CD14-positive monocyte (primary cell): ENCODE measurements at regions not wholly inside any gene's neighbourhood (a gene's known extent, or its start where the extent isn't known, plus 50 kb on each side); places are given as distances from the start of the nearest gene placed in this dataset.

Experiments
- DNase-seq, 3 donors: peaks; one replicate each; pipeline ENCODE4 v3.0.0-alpha.2; 2011 to 2022
- H2AFZ ChIP-seq: 2 replicates; pipeline ENCODE4 v1.6.0; 2012; ENCODE audit warnings: mild to moderate bottlenecking, low read depth, low read length, inconsistent platforms; ENCODE audit not compliant: insufficient read depth, poor library complexity, severe bottlenecking
- H3K27ac ChIP-seq, 2 donors: 1 replicate in 1 of 2; 2 replicates in 1 of 2; pipeline ENCODE4 v1.5.1; 2012 to 2013; ENCODE audit warnings: low read length in 2 of 2, control low read depth in 1 of 2, inconsistent platforms in 1 of 2, low read depth in 1 of 2, mild to moderate bottlenecking in 1 of 2
- H3K27me3 ChIP-seq, 2 donors: one replicate each; pipeline versions ENCODE4 v1.6.0 to v1.6.1; 2011 to 2013; ENCODE audit warnings: low read length in 2 of 2; ENCODE audit not compliant: control insufficient read depth in 2 of 2, insufficient read depth in 2 of 2
- H3K36me3 ChIP-seq, 2 donors: replicated peaks in 1 of 2; 1 replicate in 1 of 2; 2 replicates in 1 of 2; pipeline versions ENCODE4 v1.5.1 to v1.6.1; 2012 to 2013; ENCODE audit warnings: low read length in 2 of 2, control low read depth in 1 of 2, inconsistent platforms in 1 of 2, mild to moderate bottlenecking in 1 of 2; ENCODE audit not compliant: insufficient read depth in 2 of 2, control insufficient read depth in 1 of 2
- H3K4me1 ChIP-seq, 2 donors: 1 replicate in 1 of 2; 2 replicates in 1 of 2; pipeline versions ENCODE4 v1.5.1 to v1.6.1; 2012 to 2013; ENCODE audit warnings: low read length in 2 of 2, control low read depth in 1 of 2, inconsistent platforms in 1 of 2, mild to moderate bottlenecking in 1 of 2, moderate library complexity in 1 of 2; ENCODE audit not compliant: insufficient read depth in 2 of 2, control insufficient read depth in 1 of 2
- H3K4me2 ChIP-seq: replicated peaks from 2 replicates; pipeline ENCODE3; 2012; ENCODE audit warnings: low read length, moderate library complexity, mild to moderate bottlenecking; ENCODE audit not compliant: poor library complexity, severe bottlenecking; ENCODE audit errors: extremely low read depth
- H3K4me3 ChIP-seq, 3 experiments: fragments of 200-600 bp in 1 of 3; sonication (generic) in 1 of 3; replicated peaks in 1 of 3; 1 replicate in 2 of 3; 2 replicates in 1 of 3; pipeline ENCODE4 v1.5.1; 2011 to 2013; ENCODE audit warnings: low read length in 3 of 3, mild to moderate bottlenecking in 3 of 3, control low read depth in 2 of 3, low read depth in 2 of 3, inconsistent platforms in 1 of 3, moderate library complexity in 1 of 3
- H3K79me2 ChIP-seq: 2 replicates; pipeline ENCODE4 v1.6.0; 2012; ENCODE audit warnings: mild to moderate bottlenecking, control low read depth, inconsistent platforms, low read length, moderate library complexity; ENCODE audit not compliant: insufficient read depth
- H3K9ac ChIP-seq: 2 replicates; pipeline ENCODE4 v1.6.0; 2017; ENCODE audit warnings: low read length, mild to moderate bottlenecking; ENCODE audit not compliant: insufficient read depth, poor library complexity, severe bottlenecking
- H3K9me3 ChIP-seq, 2 donors: replicated peaks in 1 of 2; 1 replicate in 1 of 2; 2 replicates in 1 of 2; pipeline versions ENCODE4 v1.5.1 to v1.6.1; 2012 to 2013; ENCODE audit warnings: low read length in 2 of 2, control low read depth in 1 of 2; ENCODE audit not compliant: control insufficient read depth in 1 of 2, insufficient read depth in 1 of 2
- H4K20me1 ChIP-seq: 2 replicates; pipeline ENCODE4 v1.6.0; 2012; ENCODE audit warnings: mild to moderate bottlenecking, low read length, control low read depth, moderate library complexity; ENCODE audit not compliant: insufficient read depth
- H3K27ac Mint-ChIP-seq, 7 donors: one replicate each; pipeline ENCODE4 v1.8.0; 2020; ENCODE audit warnings: mild to moderate bottlenecking in 7 of 7, mixed read lengths in 7 of 7, moderate library complexity in 6 of 7, inconsistent platforms in 2 of 7
- H3K27me3 Mint-ChIP-seq, 3 donors: one replicate each; pipeline ENCODE4 v1.8.0; 2021 to 2022; ENCODE audit warnings: low read depth in 3 of 3, mild to moderate bottlenecking in 3 of 3, mixed read lengths in 3 of 3, moderate library complexity in 3 of 3, inconsistent platforms in 1 of 3
- H3K36me3 Mint-ChIP-seq, 2 donors: one replicate each; pipeline ENCODE4 v1.8.0; 2020; ENCODE audit warnings: mixed read lengths in 2 of 2, inconsistent platforms in 1 of 2, mild to moderate bottlenecking in 1 of 2
- H3K4me1 Mint-ChIP-seq: one replicate; pipeline ENCODE4 v1.8.0; 2020; ENCODE audit warnings: mild to moderate bottlenecking, mixed read lengths
- H3K4me3 Mint-ChIP-seq, 2 donors: one replicate each; pipeline ENCODE4 v1.8.0; 2020; ENCODE audit warnings: mild to moderate bottlenecking in 2 of 2, mixed read lengths in 2 of 2, moderate library complexity in 1 of 2
- H3K9me3 Mint-ChIP-seq, 7 donors: one replicate each; pipeline ENCODE4 v1.8.0; 2020 to 2022; ENCODE audit warnings: mixed read lengths in 7 of 7, mild to moderate bottlenecking in 6 of 7, moderate library complexity in 6 of 7, inconsistent platforms in 2 of 7
- CTCF ChIP-seq: fragments of 200-600 bp; IDR thresholded peaks from one replicate; pipeline ENCODE4 v1.8.0; 2022; ENCODE audit warnings: antibody characterized with exemption, mild to moderate bottlenecking
- WGBS: methylation state at CpG from one replicate; pipeline ENCODE4 v1.1.5; 2013; ENCODE audit warnings: missing lambda C conversion rate; ENCODE audit not compliant: insufficient coverage; 5-methylcytosine and 5-hydroxymethylcytosine counted together
- intact Hi-C, 2 donors: fragments of 100-400 bp; cut with micrococcal nuclease; formaldehyde crosslinking; loops; one replicate each; pipeline versions ENCODE4 v1.15.0 to v1.15.1; 2023

- intact Hi-C loops = no loop called here
- Histone ChIP-seq H3K9ac (no peak overlapping the region), H4K20me1 (no peaks in the 10 kb centered on the region), H3K79me2 (no peaks in the 10 kb centered on the region), H2AFZ (no peak overlapping the region), H3K9me3 (no peaks in the 10 kb centered on the region), H3K27me3 (no peaks in the 10 kb centered on the region), H3K4me1 (no peaks in the 10 kb centered on the region), H3K4me2 (no peak overlapping the region), H3K36me3 (no peaks in the 10 kb centered on the region), H3K27ac (no peak overlapping the region), H3K4me3 (no peak overlapping the region)
- Mint-ChIP-seq H3K36me3 (no peaks in the 10 kb centered on the region), H3K4me3 (no peak overlapping the region), H3K9me3 (peaks cover 0 to 7% (median 0%) of the 10 kb centered on the region in 7 donors), H3K4me1 (no peaks in the 10 kb centered on the region), H3K27ac (no peak overlapping the region), H3K27me3 (peaks cover 0 to 1% (median 0%) of the 10 kb centered on the region in 3 donors)
- DNase-seq = no peak
- no CpG with 5 or more reads among the region's 3 CpGs for WGBS
- no peak for TF ChIP-seq CTCF
These were observed 1193.5 kb downstream of the DTWD2 start for GRCh38 chr5:117794847-117795246.

GRCh38 chr5:117793963-117794362, 1194.4 kb downstream of the DTWD2 start:
- Histone ChIP-seq H3K9me3 (no peaks in the 10 kb centered on the region), H3K27me3 (no peaks in the 10 kb centered on the region), H3K27ac (no peak overlapping the region), H2AFZ (no peak overlapping the region), H3K4me2 (no peak overlapping the region), H3K4me1 (no peaks in the 10 kb centered on the region), H3K4me3 (no peak overlapping the region), H3K9ac (no peak overlapping the region), H3K36me3 (no peaks in the 10 kb centered on the region), H4K20me1 (no peaks in the 10 kb centered on the region), H3K79me2 (no peaks in the 10 kb centered on the region)
- H3K4me1 Mint-ChIP-seq = no peaks in the 10 kb centered on the region
- H3K4me3 Mint-ChIP-seq = no peak overlapping the region
- intact Hi-C loops = no loop called here
- WGBS = 75% methylated on average over 1 of the region's 5 CpGs
- no peak overlapping the region for H3K27ac Mint-ChIP-seq
- peaks cover 0 to 7% (median 0%) of the 10 kb centered on the region in 7 donors for H3K9me3 Mint-ChIP-seq
- no peaks in the 10 kb centered on the region for H3K36me3 Mint-ChIP-seq
- peaks cover 0 to 1% (median 0%) of the 10 kb centered on the region in 3 donors for H3K27me3 Mint-ChIP-seq
- TF ChIP-seq CTCF = no peak
- DNase-seq = no peak
